ENCODE measurements at regions not wholly inside any gene's neighbourhood (a gene's known extent, or its start where the extent isn't known, plus 50 kb on each side); places are given as distances from the start of the nearest gene placed in this dataset.

- no peak for TF ChIP-seq CTCF (IDR thresholded peaks at IDR 0.05; ENCODE audit: insufficient read depth, low read length, missing control alignments)
- no peak overlapping the region for H3K4me3 ChIP-seq (ENCODE audit: low read depth, low read length)
- POLR2A ChIA-PET = interaction anchor here (0.6 kb wide), 1 partner anchor 104 kb away, joined by 3 read pairs; the partner anchor contains the start of gene CH25H
- CTCF ChIA-PET = no interaction called here
- DNase-seq (ENCODE audit: low read depth, low spot score) = no peak
Observed at GRCh38 chr10:89102735-89103134, 104.4 kb downstream of the CH25H start.

GRCh38 chr10:89101943-89102342 lies 105.2 kb downstream of the CH25H start:
- ChIA-PET CTCF (no interaction called here), POLR2A (interaction anchor here (0.6 kb wide), 1 partner anchor 105 kb away, joined by 3 read pairs; the partner anchor contains the start of gene CH25H)
- no peak for DNase-seq (ENCODE audit: low read depth, low spot score)
- H3K4me3 ChIP-seq (ENCODE audit: low read depth, low read length) = no peak overlapping the region
- TF ChIP-seq CTCF (IDR thresholded peaks at IDR 0.05; ENCODE audit: insufficient read depth, low read length, missing control alignments) = no peak

- H3K4me3 ChIP-seq (ENCODE audit: low read depth, low read length) = no peak overlapping the region
- no peak for TF ChIP-seq CTCF (IDR thresholded peaks at IDR 0.05; ENCODE audit: insufficient read depth, low read length, missing control alignments)
- DNase-seq (ENCODE audit: low read depth, low spot score) = no peak
- POLR2A ChIA-PET = no interaction called here
- CTCF ChIA-PET = no interaction called here
Observed at GRCh38 chr10:89100680-89101079, 106.4 kb downstream of the CH25H start.

GRCh38 chr10:89097226-89097625 lies 106.6 kb downstream of the FAS start:
- DNase-seq (ENCODE audit: low read depth, low spot score) = no peak
- CTCF ChIA-PET = no interaction called here
- POLR2A ChIA-PET = no interaction called here
- H3K4me3 ChIP-seq (ENCODE audit: low read depth, low read length) = no peak overlapping the region
- no peak for TF ChIP-seq CTCF (IDR thresholded peaks at IDR 0.05; ENCODE audit: insufficient read depth, low read length, missing control alignments)

GRCh38 chr10:89095701-89096391 lies 105.2 kb downstream of the FAS start:
- no peak for DNase-seq (ENCODE audit: low read depth, low spot score)
- no peak for TF ChIP-seq CTCF (IDR thresholded peaks at IDR 0.05; ENCODE audit: insufficient read depth, low read length, missing control alignments)
- POLR2A ChIA-PET = no interaction called here
- CTCF ChIA-PET = interaction anchor here (0.8 to 1.0 kb wide), 3 partner anchors 9 to 16 kb away, joined by 3 read pairs; no protein-coding TSS in a partner anchor
- H3K4me3 ChIP-seq (ENCODE audit: low read depth, low read length) = no peak overlapping the region

- POLR2A ChIA-PET = no interaction called here
- no peak for DNase-seq (ENCODE audit: low read depth, low spot score)
- no peak overlapping the region for H3K4me3 ChIP-seq (ENCODE audit: low read depth, low read length)
- CTCF ChIA-PET = interaction anchor here (1.1 kb wide), 1 partner anchor 33 kb away, joined by 3 read pairs; no protein-coding TSS in a partner anchor
- TF ChIP-seq CTCF (IDR thresholded peaks at IDR 0.05; ENCODE audit: insufficient read depth, low read length, missing control alignments) = no peak
Observed at GRCh38 chr10:89093728-89094127, 103.1 kb downstream of the FAS start.
